SK-N-SH (cell line): ENCODE measurements at regions not wholly inside any gene's neighbourhood (a gene's known extent, or its start where the extent isn't known, plus 50 kb on each side); places are given as distances from the start of the nearest gene placed in this dataset.

ENCODE experiments used
- CTCF ChIA-PET: fragments of 300-600, 350-600 bp; formaldehyde crosslinking; extraction: SDS; loops from one replicate; lab custom pipeline; 2021; lab: Yijun Ruan, JAX
- POLR2A ChIA-PET: fragments of 350-600 bp; sonication (Branson Sonifier 250); formaldehyde crosslinking; extraction: SDS; loops from one replicate; lab custom pipeline; 2020; ENCODE audit warnings: antibody characterized with exemption, inconsistent platforms; lab: Yijun Ruan, JAX
- DNase-seq: peaks from one replicate; pipeline ENCODE4 v3.0.0; 2012
- H2AFZ ChIP-seq: fragments of 200-600 bp; sonication (generic); 2 replicates; pipeline ENCODE4 v1.8.1; 2016; ENCODE audit warnings: antibody characterized with exemption, mild to moderate bottlenecking, low read depth
- H3F3A ChIP-seq: fragments of 200-600 bp; sonication (generic); replicated peaks from 2 replicates; pipeline ENCODE3; 2016; ENCODE audit warnings: antibody characterized with exemption, mild to moderate bottlenecking; ENCODE audit not compliant: insufficient read depth
- H3K27ac ChIP-seq, 2 experiments: fragments of 200-500 bp in 1 of 2; fragments of 200-600 bp in 1 of 2; sonication (Bioruptor generic) in 1 of 2; sonication (generic), shearing (Covaris generic) in 1 of 2; 2 replicates each; pipeline versions ENCODE4 v1.5.1 to v1.6.1; 2014 to 2016; ENCODE audit warnings: low read depth in 2 of 2, inconsistent platforms in 1 of 2, low read length in 1 of 2, mild to moderate bottlenecking in 1 of 2, mixed read lengths in 1 of 2
- H3K27me3 ChIP-seq: fragments of 200-600 bp; sonication (generic), shearing (Covaris generic); 2 replicates; pipeline ENCODE4 v1.6.1; 2016; ENCODE audit warnings: mixed run types; ENCODE audit not compliant: insufficient read depth
- H3K36me3 ChIP-seq, 2 experiments: fragments of 200-500 bp in 1 of 2; fragments of 200-600 bp in 1 of 2; sonication (Bioruptor generic) in 1 of 2; sonication (generic) in 1 of 2; replicated peaks in 1 of 2; 2 replicates each; pipeline versions ENCODE3 to v1.5.1; 2014 to 2016; ENCODE audit warnings: low read length in 1 of 2, mild to moderate bottlenecking in 1 of 2; ENCODE audit not compliant: insufficient read depth in 2 of 2, control insufficient read depth in 1 of 2
- H3K4me1 ChIP-seq, 2 experiments: fragments of 200-500 bp in 1 of 2; fragments of 200-600 bp in 1 of 2; sonication (Bioruptor generic) in 1 of 2; sonication (generic), shearing (Covaris generic) in 1 of 2; 2 replicates each; pipeline versions ENCODE4 v1.5.1 to v1.6.1; 2014 to 2016; ENCODE audit warnings: low read depth in 1 of 2, low read length in 1 of 2, mixed run types in 1 of 2; ENCODE audit not compliant: insufficient read depth in 2 of 2, control insufficient read depth in 1 of 2
- H3K4me2 ChIP-seq: fragments of 200-600 bp; sonication (generic), shearing (Covaris generic); 2 replicates; pipeline ENCODE4 v1.6.1; 2017; ENCODE audit warnings: mixed run types
- H3K4me3 ChIP-seq, 2 experiments: fragments of 200-500 bp in 1 of 2; fragments of 200-600 bp in 1 of 2; sonication (Bioruptor generic) in 1 of 2; sonication (generic), shearing (Covaris generic) in 1 of 2; 2 replicates each; pipeline versions ENCODE4 v1.5.1 to v1.8.1; 2014 to 2016; ENCODE audit warnings: low read depth in 2 of 2, inconsistent platforms in 1 of 2, low read length in 1 of 2, mild to moderate bottlenecking in 1 of 2, mixed read lengths in 1 of 2, moderate library complexity in 1 of 2
- H3K79me2 ChIP-seq: fragments of 200-600 bp; sonication (generic); 2 replicates; pipeline ENCODE4 v1.8.1; 2017; ENCODE audit warnings: mild to moderate bottlenecking; ENCODE audit not compliant: insufficient read depth
- H3K9ac ChIP-seq: fragments of 200-600 bp; sonication (generic); 2 replicates; pipeline ENCODE4 v1.6.1; 2017; ENCODE audit warnings: mixed run types
- H3K9me2 ChIP-seq: fragments of 200-600 bp; sonication (generic); 2 replicates; pipeline ENCODE4 v1.6.1; 2017; ENCODE audit warnings: mixed run types
- H3K9me3 ChIP-seq: fragments of 200-600 bp; sonication (generic); 2 replicates; pipeline ENCODE4 v1.6.1; 2017; ENCODE audit warnings: mixed run types, mild to moderate bottlenecking, moderate library complexity
- H4K20me1 ChIP-seq: fragments of 200-600 bp; sonication (generic); 2 replicates; pipeline ENCODE4 v1.6.1; 2017; ENCODE audit warnings: mild to moderate bottlenecking, mixed run types; ENCODE audit not compliant: insufficient read depth
- CHD2 ChIP-seq: fragments of 150-350 bp; IDR thresholded peaks from 2 replicates; pipeline ENCODE4 v1.6.1; 2018; ENCODE audit warnings: low read length; ENCODE audit not compliant: partially characterized antibody
- GATA2 ChIP-seq: sonication (generic); formaldehyde crosslinking; IDR thresholded peaks from 2 replicates; pipeline ENCODE4 v1.5.0; 2020; ENCODE audit warnings: mild to moderate bottlenecking, missing genetic modification reagents
- MEF2A ChIP-seq: IDR thresholded peaks from 2 replicates; pipeline ENCODE4 v1.4.0; 2012; ENCODE audit warnings: low read depth, borderline replicate concordance
- RXRA ChIP-seq: IDR thresholded peaks from 2 replicates; pipeline ENCODE4 v1.4.0; 2012; ENCODE audit warnings: low read depth, mild to moderate bottlenecking, borderline replicate concordance
- SIN3A ChIP-seq: IDR thresholded peaks from 2 replicates; pipeline ENCODE4 v1.6.1; 2012; ENCODE audit warnings: low read depth, mild to moderate bottlenecking, low read length, moderate library complexity, borderline replicate concordance
- TCF12 ChIP-seq: IDR thresholded peaks from 2 replicates; pipeline ENCODE4 v1.4.0; 2012
- TEAD4 ChIP-seq: IDR thresholded peaks from 2 replicates; pipeline ENCODE4 v1.4.0; 2012; ENCODE audit warnings: mild to moderate bottlenecking, borderline replicate concordance; ENCODE audit not compliant: insufficient read depth
- YY1 ChIP-seq: IDR thresholded peaks from 2 replicates; pipeline ENCODE4 v1.4.0; 2012; ENCODE audit warnings: low read depth, mild to moderate bottlenecking
- WGBS: methylation state at CpG from one replicate; pipeline ENCODE4 v1.1.6; 2017; ENCODE audit warnings: low lambda C conversion rate; 5-methylcytosine and 5-hydroxymethylcytosine counted together
- TF ChIP-seq, protein P1 (sequence below): IDR thresholded peaks from 2 replicates; pipeline ENCODE4 v1.6.1; 2012; ENCODE audit warnings: mild to moderate bottlenecking, low read depth, low read length, moderate library complexity
- TF ChIP-seq, protein P2 (sequence below): IDR thresholded peaks from 2 replicates; pipeline ENCODE4; 2012
- TF ChIP-seq, protein P3 (sequence below): fragments of 150-350 bp; IDR thresholded peaks from 2 replicates; pipeline ENCODE4 v1.6.1; 2017; ENCODE audit warnings: antibody characterized with exemption, low read length, low read depth, borderline replicate concordance
- TF ChIP-seq, protein P4 (sequence below): fragments of 200-600 bp; sonication (generic); IDR thresholded peaks from 2 replicates; pipeline ENCODE4 v1.6.1; 2017; ENCODE audit warnings: antibody characterized with exemption, mild to moderate bottlenecking, moderate library complexity

DNA sequence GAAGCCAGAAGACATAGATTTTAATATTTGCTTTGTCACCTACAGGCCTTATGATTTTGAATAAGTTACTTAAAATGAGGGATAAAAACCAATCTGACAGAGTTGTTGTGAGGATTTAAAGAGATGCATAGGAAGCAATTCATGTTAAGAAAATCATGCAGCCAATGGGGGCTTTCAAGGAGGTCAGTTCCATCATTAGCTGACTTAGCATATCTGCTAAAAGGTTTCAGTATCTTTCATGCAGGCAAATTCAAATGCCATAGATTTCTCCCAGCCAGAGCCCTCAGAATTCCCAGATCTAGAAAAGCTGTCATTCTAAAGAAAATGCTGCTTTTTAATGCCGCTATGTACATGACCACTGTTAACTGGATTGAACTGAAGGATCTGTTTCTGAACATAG is 176.1 kb downstream of the GOLIM4 start:
- Histone ChIP-seq H4K20me1 (no peaks in the 10 kb centered on the region), H3K4me1 (no peaks in the 10 kb centered on the region; a peak in 1 of 4 replicates), H3K79me2 (no peaks in the 10 kb centered on the region), H3K36me3 (no peaks in the 10 kb centered on the region), H3K27ac (no peak overlapping the region), H3K9me2 (no peaks in the 10 kb centered on the region), H3F3A (no peaks in the 10 kb centered on the region), H3K4me3 (no peak overlapping the region), H3K9me3 (no peaks in the 10 kb centered on the region), H2AFZ (no peak overlapping the region), H3K4me2 (no peak overlapping the region), H3K27me3 (no peaks in the 10 kb centered on the region), H3K9ac (no peak overlapping the region)
- WGBS: 100% methylated on average over 1 of the region's 1 CpG
- TF ChIP-seq, protein P1, sequence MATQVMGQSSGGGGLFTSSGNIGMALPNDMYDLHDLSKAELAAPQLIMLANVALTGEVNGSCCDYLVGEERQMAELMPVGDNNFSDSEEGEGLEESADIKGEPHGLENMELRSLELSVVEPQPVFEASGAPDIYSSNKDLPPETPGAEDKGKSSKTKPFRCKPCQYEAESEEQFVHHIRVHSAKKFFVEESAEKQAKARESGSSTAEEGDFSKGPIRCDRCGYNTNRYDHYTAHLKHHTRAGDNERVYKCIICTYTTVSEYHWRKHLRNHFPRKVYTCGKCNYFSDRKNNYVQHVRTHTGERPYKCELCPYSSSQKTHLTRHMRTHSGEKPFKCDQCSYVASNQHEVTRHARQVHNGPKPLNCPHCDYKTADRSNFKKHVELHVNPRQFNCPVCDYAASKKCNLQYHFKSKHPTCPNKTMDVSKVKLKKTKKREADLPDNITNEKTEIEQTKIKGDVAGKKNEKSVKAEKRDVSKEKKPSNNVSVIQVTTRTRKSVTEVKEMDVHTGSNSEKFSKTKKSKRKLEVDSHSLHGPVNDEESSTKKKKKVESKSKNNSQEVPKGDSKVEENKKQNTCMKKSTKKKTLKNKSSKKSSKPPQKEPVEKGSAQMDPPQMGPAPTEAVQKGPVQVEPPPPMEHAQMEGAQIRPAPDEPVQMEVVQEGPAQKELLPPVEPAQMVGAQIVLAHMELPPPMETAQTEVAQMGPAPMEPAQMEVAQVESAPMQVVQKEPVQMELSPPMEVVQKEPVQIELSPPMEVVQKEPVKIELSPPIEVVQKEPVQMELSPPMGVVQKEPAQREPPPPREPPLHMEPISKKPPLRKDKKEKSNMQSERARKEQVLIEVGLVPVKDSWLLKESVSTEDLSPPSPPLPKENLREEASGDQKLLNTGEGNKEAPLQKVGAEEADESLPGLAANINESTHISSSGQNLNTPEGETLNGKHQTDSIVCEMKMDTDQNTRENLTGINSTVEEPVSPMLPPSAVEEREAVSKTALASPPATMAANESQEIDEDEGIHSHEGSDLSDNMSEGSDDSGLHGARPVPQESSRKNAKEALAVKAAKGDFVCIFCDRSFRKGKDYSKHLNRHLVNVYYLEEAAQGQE: no peak
- ChIA-PET CTCF (interaction anchor here (1.1 to 3.3 kb wide), 2 partner anchors 9 to 16 kb away, joined by 3 to 11 read pairs; no protein-coding TSS in a partner anchor), POLR2A (no interaction called here)
- no peak for DNase-seq

DNA sequence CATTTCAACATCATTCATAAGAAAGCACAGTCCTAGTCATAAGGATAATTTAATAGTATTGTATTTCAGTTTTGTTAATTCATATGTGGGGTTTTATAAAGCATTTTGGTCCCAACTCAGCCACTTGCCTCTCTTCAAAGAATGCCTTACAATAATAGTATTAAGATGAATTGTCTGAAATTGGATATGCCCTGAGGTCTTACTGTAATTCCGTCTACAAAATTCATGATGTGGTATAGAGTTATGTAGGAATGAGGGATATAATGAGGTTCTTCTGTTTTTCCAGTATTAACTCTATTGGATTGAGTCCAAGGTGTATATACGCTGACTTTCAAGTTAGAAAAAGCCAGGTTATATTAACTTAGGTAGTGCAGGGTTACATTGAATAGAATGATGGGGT is 177.0 kb downstream of the GOLIM4 start:
- Histone ChIP-seq H3K4me2 (no peak overlapping the region), H3K9me3 (no peaks in the 10 kb centered on the region), H3F3A (no peaks in the 10 kb centered on the region), H3K79me2 (no peaks in the 10 kb centered on the region), H3K4me1 (no peaks in the 10 kb centered on the region; a peak in 1 of 4 replicates), H4K20me1 (no peaks in the 10 kb centered on the region), H3K27ac (no peak overlapping the region), H3K27me3 (no peaks in the 10 kb centered on the region), H2AFZ (no peak overlapping the region), H3K9me2 (no peaks in the 10 kb centered on the region), H3K4me3 (no peak overlapping the region)
- DNase-seq: no peak
- 52% methylated on average over 2 of the region's 2 CpGs for WGBS
- CTCF ChIA-PET: interaction anchor here (1.0 to 3.3 kb wide), 2 partner anchors 10 to 25 kb away, joined by 3 to 11 read pairs; no protein-coding TSS in a partner anchor
- POLR2A ChIA-PET: no interaction called here
- TF ChIP-seq TCF12: 0 out of 2 replicates have a peak, but pooled peaks have one; percentile 8
- TF ChIP-seq, protein P2, sequence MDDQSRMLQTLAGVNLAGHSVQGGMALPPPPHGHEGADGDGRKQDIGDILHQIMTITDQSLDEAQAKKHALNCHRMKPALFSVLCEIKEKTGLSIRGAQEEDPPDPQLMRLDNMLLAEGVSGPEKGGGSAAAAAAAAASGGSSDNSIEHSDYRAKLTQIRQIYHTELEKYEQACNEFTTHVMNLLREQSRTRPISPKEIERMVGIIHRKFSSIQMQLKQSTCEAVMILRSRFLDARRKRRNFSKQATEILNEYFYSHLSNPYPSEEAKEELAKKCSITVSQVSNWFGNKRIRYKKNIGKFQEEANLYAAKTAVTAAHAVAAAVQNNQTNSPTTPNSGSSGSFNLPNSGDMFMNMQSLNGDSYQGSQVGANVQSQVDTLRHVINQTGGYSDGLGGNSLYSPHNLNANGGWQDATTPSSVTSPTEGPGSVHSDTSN: no peak
- TF ChIP-seq, all 33 proteins: peak for 1
- Histone ChIP-seq H3K36me3 (no peaks in the 10 kb centered on the region), H3K9ac (no peak overlapping the region)

DNA sequence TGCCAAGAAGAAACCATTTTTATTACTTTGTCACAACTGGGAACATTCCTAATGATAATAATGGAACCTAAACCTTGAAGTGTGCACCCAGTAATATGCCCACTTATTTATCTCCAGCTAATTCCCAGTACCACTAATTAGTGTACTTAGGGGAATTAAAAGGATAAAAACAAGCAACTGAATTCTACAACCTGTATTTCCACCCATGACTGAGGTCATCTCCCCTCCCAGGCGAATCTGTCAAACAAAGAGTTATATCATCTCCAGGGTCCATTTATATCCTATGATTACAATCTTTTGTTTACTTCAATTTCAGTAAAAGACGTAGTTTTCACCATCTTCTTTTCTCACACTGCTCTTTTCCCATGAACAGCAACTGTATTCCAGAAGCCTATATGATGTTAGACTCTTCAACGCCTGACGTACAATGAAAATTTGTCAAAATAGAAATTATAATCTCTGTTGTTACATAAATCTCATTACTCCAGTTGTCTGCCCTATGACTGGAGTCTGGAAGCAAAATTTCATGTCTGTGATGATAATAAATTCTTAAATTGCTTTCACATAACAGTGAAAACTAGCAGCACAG is 177.6 kb downstream of the GOLIM4 start:
- Histone ChIP-seq H3K4me2 (no peak overlapping the region), H3K79me2 (no peaks in the 10 kb centered on the region), H3K9me3 (no peaks in the 10 kb centered on the region), H3K9ac (no peak overlapping the region), H3K9me2 (no peaks in the 10 kb centered on the region), H3K27me3 (no peaks in the 10 kb centered on the region), H2AFZ (no peak overlapping the region), H3K36me3 (no peaks in the 10 kb centered on the region), H3K4me1 (no peaks in the 10 kb centered on the region; a peak in 1 of 4 replicates), H3K4me3 (no peak overlapping the region), H4K20me1 (no peaks in the 10 kb centered on the region), H3K27ac (no peak overlapping the region), H3F3A (no peaks in the 10 kb centered on the region)
- ChIA-PET POLR2A (no interaction called here), CTCF (interaction anchor here (1.0 to 3.3 kb wide), 2 partner anchors 10 to 26 kb away, joined by 3 to 11 read pairs; no protein-coding TSS in a partner anchor)
- 75% methylated on average over 4 of the region's 4 CpGs for WGBS
- DNase-seq: no peak
- no peak for TF ChIP-seq TEAD4
- no peak for TF ChIP-seq CHD2
- TF ChIP-seq, protein P3, sequence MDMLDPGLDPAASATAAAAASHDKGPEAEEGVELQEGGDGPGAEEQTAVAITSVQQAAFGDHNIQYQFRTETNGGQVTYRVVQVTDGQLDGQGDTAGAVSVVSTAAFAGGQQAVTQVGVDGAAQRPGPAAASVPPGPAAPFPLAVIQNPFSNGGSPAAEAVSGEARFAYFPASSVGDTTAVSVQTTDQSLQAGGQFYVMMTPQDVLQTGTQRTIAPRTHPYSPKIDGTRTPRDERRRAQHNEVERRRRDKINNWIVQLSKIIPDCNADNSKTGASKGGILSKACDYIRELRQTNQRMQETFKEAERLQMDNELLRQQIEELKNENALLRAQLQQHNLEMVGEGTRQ: no peak
- TF ChIP-seq YY1: no peak
- TF ChIP-seq MEF2A: no peak
- no peak for TF ChIP-seq RXRA
- no peak for TF ChIP-seq SIN3A
- TF ChIP-seq, protein P4, sequence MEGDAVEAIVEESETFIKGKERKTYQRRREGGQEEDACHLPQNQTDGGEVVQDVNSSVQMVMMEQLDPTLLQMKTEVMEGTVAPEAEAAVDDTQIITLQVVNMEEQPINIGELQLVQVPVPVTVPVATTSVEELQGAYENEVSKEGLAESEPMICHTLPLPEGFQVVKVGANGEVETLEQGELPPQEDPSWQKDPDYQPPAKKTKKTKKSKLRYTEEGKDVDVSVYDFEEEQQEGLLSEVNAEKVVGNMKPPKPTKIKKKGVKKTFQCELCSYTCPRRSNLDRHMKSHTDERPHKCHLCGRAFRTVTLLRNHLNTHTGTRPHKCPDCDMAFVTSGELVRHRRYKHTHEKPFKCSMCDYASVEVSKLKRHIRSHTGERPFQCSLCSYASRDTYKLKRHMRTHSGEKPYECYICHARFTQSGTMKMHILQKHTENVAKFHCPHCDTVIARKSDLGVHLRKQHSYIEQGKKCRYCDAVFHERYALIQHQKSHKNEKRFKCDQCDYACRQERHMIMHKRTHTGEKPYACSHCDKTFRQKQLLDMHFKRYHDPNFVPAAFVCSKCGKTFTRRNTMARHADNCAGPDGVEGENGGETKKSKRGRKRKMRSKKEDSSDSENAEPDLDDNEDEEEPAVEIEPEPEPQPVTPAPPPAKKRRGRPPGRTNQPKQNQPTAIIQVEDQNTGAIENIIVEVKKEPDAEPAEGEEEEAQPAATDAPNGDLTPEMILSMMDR: no peak
- no peak for TF ChIP-seq GATA2 (CRISPR knock-in tag)
